HG03457 (cell line): ENCODE measurements at regions not wholly inside any gene's neighbourhood (a gene's known extent, or its start where the extent isn't known, plus 50 kb on each side); places are given as distances from the start of the nearest gene placed in this dataset.

Experiments used
- ATAC-seq: cut with Tn5 transposase; IDR thresholded peaks from one replicate; pipeline ENCODE4 v1.9.1; 2021; ENCODE audit warnings: moderate number of reproducible peaks; ENCODE audit not compliant: unreplicated experiment

- no peak for ATAC-seq
These were observed 154.3 kb upstream of the VSTM2B start for GRCh38 chr19:29371251-29372090.

GRCh38 chr19:29372091-29372415 is 153.7 kb upstream of the VSTM2B start:
- no peak for ATAC-seq

- no peak for ATAC-seq
These were observed 153.3 kb upstream of the VSTM2B start for GRCh38 chr19:29372461-29372860.

- ATAC-seq: no peak
These were observed 152.6 kb upstream of the VSTM2B start for GRCh38 chr19:29372921-29373797.

GRCh38 chr19:29375429-29376119 is 150.2 kb upstream of the VSTM2B start:
- ATAC-seq: no peak

- ATAC-seq: no peak
These were observed 148.9 kb upstream of the VSTM2B start for GRCh38 chr19:29376855-29377354.

GRCh38 chr19:29378126-29378525 is 147.7 kb upstream of the VSTM2B start:
- no peak for ATAC-seq

GRCh38 chr19:29378543-29379080 is 147.2 kb upstream of the VSTM2B start:
- no peak for ATAC-seq

GRCh38 chr19:29379257-29380021 is 146.4 kb upstream of the VSTM2B start:
- ATAC-seq: no peak

- ATAC-seq: no peak
These were observed 145.2 kb upstream of the VSTM2B start for GRCh38 chr19:29380581-29380980.

- no peak for ATAC-seq
These were observed 144.2 kb upstream of the VSTM2B start for GRCh38 chr19:29381353-29382203.

GRCh38 chr19:29383696-29384095 is 142.1 kb upstream of the VSTM2B start:
- ATAC-seq: no peak

GRCh38 chr19:29384656-29385055 is 141.1 kb upstream of the VSTM2B start:
- no peak for ATAC-seq

- no peak for ATAC-seq
These were observed 140.5 kb upstream of the VSTM2B start for GRCh38 chr19:29385191-29385795.

GRCh38 chr19:29386970-29387369 is 138.8 kb upstream of the VSTM2B start:
- ATAC-seq: no peak

GRCh38 chr19:29387586-29387985 is 138.2 kb upstream of the VSTM2B start:
- ATAC-seq: no peak

- no peak for ATAC-seq
These were observed 136.3 kb upstream of the VSTM2B start for GRCh38 chr19:29389495-29389894.

GRCh38 chr19:29390742-29391141 is 135.1 kb upstream of the VSTM2B start:
- no peak for ATAC-seq

- ATAC-seq: no peak
These were observed 131.8 kb upstream of the VSTM2B start for GRCh38 chr19:29393915-29394460.
